CD4-positive, alpha-beta T cell treated with Interleukin-2 at 100 ng/mL for 4 hours (primary cell): ENCODE measurements at regions not wholly inside any gene's neighbourhood (a gene's known extent, or its start where the extent isn't known, plus 50 kb on each side); places are given as distances from the start of the nearest gene placed in this dataset.

Experiments used
- DNase-seq: peaks from one replicate; pipeline ENCODE4 v3.0.0-alpha.2; 2020; ENCODE audit warnings: low spot score

DNA sequence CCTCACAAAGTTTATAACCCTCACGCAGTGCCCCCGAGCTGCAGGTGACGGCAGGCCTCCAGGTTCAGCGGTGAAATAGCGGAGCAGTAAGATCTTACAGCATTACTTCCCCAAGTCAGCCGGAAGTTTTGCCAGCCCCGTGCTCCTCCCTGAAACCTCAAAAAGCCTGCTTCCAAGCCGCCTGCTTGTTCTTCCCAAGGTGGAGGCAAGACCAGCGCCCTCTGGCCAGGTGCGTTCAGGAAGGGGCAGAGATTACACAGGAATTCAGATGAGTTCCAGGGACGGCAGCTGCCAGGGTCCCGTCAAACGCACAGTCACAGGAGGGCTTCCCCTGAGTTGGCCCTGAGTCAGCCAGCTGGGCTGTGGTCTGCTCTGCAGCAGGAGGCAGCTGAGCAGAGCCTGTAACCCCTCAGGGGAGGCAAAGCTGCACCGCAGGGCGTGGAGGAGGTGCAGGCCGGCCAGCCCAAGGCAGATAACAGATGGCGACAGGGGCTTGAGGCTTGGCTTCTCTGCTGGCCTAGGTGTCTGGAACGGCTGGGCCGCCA, 124.1 kb upstream of the RPS6KA2 start:
- no peak for DNase-seq

DNA sequence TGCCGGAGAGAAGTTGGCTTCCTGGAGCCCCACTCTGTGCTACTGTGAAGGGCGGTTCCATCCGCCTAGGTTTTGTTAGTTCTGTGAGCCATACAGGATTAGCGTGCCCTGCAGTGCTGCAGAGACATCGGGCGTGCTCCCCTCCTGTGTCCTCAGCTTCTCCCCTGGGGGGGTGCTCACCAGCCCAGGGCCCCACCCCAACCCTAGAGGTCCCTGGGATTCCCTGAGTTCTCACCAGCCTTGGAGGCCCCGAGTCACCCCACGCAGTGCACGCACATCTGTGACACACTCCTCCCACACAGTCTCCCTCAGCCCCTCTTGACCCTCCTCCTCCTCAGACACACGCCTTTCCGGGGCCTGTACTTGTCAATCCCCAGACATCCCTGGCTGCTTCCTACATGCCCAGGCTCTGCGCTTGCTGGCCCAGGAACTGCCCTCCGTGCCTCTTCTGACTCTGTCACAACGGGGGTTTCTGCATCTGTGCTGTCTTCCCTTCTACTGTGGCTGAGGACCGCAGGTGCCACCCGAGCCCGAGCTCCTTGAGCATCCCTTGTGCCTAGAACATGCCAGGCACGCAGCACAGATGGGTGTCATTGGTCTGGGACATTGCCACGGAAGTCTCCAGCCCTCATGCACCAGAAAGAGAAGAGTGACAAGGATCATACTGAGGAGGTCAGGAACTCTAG, 123.2 kb upstream of the RPS6KA2 start:
- DNase-seq: no peak

DNA sequence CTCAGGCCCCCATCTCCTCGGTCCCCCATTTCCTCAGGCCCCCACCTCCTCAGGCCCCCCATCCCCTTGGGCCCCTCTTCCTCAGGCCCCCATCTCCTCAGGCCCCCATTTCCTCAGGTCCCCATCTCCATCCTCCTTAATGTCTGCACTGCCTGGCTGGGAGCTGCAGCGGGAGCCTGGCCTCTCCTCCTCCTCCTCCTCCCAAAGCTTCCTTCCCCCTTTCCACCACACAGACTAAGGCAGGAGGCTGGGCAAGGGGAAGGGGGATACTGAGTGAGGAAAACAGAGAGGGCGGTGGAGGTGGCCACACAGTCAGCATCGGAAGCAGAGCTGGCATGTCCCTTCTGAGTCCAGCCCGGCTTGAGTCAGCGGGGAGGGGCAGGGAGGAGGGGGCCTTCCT, 122.6 kb upstream of the RPS6KA2 start:
- no peak for DNase-seq

DNA sequence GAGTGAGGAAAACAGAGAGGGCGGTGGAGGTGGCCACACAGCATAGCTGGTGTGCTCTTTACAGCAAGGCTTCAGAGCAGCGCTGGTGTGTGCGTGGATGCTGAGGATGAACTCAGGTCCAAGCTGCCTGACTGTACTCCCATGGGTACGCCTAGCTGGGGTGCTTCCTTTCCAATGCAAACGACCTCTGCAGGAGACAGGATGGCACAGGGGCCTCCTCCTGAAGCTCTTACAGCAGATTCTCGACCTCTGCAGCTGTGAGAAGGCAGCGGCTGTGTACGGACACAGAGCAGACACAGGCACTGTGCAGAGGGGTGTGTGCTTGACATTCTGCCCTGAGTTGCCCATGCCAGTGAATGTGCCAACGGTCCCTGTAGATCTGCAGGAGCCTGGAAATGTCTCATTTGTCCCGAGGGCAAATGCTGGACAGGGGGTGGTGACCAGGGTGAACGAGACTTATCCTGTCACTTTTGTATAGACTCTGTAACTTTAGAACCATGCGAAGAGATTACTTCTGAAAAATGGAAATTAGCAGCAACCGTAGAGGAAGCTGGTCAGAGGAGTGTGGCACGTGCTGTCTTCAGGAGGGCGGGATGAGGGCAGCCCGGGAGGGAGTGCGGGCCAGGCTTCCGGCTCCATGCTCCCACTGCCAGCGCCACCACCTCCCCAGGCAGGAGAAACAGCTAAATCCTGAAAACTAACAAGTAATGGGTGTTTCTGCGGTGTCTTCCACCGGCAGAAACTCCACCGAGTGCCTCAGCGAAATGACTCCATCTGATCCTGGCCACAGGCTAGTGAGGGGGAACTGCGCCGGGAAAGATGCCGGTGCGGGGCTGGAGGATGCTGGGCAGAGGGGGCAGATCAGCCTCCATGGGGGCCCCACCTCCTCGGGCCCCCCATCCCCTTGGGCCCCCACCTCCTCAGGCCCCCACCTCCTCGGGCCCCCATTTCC, 120.9 kb upstream of the RPS6KA2 start:
- DNase-seq: no peak

DNA sequence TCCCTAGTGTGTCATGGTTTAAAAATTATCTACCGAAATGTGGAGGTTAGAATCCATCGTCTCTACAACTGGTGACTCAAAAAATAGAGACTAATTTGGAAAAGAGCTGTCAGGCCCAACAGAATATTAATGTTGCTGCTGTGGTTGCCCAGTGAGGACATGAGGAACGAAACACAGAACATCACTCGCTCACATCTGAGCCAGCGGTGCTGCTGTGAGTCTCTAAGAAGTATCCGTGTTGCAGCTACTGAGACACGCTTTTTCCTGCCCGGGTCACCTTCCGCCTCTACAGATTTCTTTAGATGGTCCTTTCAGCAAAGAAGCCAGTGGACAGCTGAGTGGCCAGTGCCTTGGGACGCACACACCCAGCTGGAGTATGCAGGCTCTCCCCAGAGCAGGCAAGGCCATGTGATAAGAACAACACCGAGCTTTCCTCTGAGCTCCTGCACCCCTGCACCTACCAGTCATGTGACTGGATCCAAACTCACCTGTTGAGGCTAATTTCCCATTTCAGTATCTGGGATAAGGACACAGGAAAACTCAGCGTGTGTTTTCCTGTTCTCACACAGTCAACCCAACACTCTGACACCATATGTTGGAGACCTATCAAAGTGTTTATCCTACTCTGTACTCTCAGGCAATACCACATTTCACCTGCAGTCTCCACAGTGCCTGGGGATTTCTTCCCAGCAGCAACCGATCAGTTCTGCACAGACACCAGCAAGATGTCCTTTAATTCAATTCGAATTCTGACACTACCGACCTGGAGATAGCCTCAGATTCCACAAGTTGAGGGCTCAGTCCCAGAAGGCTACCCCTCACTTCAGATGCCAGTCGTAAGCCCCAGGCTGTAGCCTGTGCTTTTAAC, 119.0 kb upstream of the RPS6KA2 start:
- no peak for DNase-seq

DNA sequence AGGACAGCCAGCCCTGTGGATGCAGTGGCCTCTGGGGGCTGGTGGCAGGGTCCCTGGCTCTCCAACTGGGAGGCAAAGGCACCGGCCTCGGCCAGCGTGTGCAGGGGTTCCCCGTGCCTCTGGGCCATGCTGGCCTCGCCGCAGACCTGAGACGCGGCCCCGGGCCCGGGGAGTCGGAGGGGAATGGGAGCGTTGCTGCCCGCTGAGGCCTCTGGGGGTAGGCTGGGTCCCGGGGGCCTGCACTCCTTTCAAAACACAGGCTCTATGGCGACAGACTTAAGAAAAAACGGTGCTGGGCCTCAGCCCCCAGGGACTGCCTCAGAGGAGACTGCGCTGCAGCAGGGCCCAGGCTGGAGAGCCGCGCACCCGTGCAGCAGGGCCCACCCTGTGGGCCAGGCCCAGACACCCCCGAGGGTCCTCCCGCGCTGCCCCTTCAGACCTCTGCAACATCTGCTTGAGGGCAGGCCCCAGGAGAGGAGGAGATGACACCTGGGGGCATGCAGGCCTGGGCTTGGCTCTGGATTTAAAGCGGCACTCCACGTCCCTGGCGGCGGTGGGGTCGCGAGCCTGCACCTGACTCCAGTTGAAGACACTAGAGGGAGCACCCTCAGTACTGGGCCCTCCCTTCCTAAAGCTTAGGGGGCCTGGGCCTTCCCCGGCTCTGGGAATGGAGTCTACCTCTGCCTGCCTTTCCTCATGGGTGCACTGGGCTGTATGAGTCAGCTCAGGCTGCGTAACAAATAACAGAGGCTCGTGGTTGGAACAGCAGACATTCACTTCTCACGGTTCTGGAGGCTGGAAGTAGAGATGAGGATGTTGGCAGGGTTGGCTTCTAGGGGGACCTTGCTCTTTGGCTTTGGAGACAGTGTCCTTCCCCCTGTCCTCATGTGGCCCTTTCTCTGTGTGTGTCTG, 117.4 kb upstream of the RPS6KA2 start:
- DNase-seq: no peak

DNA sequence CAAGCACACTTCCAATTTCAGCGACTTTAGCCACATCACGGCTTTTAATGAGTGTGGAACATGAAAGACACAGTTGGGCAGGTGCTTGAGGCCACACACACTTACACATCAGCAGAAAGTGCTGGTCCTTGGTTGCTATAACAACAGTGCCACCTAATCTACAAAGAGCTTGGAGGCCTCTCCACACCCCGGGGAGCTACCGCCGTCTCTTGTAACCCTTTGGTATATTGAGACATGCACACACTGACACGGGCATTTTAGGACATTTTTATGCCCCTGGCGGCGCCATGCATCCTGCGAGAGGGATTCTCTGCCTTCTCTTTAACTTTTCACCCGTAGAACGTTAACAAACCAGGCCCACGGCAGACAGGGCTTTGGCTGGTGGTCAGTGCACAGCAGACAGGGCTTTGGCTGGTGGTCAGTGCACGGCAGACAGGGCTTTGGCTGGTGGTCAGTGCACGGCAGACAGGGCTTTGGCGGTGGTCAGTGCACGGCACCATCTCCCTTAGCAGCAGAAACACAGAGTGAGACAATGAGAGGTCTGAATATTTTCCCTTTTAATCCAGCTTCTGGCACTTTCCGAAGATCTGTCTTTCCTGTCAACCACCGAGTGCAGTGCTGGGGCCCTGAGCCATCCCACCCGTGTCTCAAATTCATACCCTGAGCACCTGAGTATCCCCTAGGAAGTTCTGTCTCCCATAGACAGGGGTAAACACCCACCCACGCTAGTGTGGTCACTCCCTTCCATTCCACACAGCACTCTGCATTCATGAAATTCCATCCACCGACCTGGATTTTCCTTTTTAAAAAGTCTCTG, 116.6 kb upstream of the RPS6KA2 start:
- no peak for DNase-seq

DNA sequence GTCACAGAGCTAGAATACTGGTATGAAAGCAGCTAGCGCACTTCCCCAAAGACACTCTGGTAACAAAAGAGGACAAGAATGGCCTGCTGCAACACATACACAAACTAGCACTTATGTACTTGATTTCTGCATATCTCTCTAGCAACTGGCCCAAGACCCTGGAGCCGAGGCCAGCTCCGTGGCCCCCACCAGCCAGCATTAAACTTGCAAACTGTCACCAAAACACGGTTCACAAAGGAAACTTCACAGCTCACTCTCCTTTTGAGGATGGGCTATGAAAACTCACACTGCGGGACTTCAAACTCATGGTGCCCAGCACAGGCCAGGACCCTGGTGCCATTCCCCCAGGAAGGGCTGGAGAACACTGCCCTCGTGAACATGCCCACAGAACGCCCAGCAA, 115.9 kb upstream of the RPS6KA2 start:
- no peak for DNase-seq

DNA sequence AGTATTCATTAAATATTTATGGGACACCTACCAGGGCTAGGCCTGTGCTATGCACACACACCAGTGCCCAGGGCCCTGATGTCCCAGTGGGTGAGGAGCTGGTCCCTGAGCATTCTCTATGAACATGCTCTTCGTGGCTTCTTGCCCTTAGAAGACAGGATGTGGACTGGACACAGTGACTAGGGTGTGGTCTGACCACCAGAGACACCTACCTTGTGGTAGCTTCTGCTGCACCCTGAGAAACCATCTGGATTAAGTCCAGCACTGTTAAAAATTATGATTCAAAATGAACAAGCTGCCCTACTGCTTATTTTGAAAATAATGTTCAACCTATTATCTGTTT, 112.9 kb upstream of the RPS6KA2 start:
- DNase-seq: no peak

DNA sequence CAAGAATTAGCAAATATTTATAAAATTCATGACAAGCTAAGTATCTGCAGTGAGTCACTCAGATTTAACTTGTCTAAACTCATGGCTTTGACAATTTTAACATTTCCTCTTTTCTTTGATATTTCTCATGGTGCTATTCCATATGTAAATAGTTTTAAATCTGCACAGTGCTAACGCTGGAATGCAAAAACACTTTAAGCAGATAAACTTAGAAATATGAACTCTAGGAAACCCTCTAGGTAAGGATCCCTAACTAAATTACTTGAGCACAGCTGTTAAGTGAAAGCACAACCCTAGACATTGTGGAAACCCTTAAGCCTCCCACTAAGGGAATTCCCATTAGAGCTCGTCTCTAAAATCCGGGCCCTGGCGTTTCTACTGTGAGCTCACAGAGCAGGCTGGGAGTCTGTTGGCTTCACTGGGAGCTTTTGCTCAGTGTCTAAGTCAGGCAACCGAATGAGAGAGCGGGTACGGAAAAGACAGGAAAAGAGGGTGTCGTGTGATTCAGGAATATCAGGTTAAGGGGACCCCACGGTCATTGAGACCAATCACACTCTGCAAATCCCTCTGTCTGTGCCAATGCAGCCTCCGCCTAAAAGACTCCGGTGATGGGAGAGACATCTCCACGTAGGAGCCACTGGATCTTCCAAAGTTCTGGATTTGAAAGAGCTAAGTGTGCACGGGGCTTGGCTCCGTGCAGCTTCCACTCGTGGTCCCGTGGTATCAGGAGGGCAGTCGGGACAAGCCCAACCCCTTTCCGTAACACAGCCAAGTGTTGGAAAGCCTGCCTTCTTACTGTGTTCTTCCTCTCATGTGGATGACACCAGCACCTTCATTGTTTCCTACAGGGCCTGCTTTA, 112.3 kb upstream of the RPS6KA2 start:
- DNase-seq: no peak

DNA sequence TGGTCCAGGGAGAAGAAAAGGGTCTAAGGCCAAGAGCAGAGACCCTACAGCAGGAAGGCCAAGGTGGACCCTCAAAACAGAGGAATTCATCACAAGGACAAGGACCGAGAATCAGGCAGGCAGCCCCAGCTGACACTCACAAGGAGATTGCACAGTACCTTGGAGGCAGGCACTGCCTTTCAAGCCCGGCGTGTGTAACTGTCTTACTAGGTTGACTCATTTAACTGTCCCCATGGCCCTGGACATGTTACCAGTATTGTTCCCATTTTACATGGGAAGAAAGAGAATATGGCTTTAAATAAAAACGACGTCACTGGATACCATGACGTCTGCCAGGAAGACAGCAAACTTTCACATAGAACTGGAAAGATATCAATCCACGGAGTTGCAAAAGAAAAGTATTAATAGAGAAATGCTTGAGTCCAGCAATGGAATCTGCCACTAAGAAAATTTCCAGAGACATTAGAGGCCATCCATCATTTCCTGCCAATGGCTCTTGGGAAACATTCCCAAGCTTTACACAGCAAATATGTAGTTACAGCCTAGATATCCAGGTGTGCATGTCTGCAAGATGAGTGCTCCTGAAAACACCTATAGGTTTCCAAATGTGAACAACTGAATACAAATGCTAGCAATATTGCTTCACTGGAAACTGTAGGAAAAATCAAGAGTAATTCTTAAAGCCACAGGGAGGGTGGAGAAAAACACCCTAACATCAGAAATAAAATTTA, 111.5 kb upstream of the RPS6KA2 start:
- no peak for DNase-seq

DNA sequence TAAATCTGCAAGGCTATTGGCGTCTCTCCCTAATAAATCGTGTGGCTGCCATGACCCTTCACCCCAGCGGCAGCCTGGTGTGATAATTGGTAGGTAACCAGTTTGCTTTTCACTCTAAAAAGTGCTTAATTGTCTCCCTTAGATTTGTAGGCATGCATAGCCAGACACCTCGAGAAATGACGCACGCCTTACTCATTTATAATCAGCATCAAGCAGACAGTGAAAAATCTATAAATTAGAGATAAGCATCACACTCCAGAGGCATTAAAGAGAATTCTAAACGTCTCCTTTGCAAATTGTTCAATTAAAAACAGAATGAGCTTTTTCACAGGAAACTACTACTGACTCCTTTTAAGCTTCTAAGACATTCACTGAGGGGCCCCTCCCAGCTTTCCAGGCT, 110.2 kb upstream of the RPS6KA2 start:
- no peak for DNase-seq

DNA sequence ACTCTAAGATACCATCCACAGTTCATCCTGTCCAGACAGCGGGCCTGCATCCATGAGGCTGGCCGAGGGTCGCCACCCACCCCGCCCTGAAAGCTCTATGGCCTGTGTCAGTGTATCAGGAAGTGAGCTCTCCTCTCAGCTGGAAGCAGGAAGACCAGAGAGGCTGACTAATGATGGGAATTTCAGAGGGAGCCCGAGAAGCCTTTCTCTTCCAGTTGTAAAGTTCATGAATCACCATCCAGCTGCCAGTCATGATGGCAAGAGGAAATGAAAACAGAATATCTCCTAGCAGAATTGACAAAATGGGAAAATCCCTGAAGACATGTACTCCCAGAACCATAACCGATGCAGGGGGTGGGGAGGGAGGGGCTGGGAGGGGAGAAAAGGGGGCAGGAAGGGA, 109.6 kb upstream of the RPS6KA2 start:
- no peak for DNase-seq

DNA sequence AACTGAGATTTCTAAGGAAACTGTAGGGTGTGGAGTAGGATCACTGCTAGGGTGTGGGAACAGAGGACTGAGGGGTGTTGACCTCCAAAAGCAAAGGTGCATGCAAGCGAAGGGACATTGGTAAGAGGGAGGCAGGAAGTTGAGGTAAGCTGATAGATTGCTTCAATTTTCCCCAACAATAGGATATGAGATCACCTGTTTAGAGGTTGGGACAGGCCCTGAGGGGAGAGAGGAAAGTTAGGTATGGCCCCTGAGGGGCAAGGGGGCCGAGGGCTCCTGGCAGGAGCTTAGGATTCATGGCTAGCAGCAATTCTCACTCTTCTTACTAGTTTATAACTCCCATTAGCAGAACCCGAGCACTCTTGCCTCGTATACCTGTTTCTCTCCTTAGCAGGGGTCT, 106.8 kb upstream of the RPS6KA2 start:
- no peak for DNase-seq

DNA sequence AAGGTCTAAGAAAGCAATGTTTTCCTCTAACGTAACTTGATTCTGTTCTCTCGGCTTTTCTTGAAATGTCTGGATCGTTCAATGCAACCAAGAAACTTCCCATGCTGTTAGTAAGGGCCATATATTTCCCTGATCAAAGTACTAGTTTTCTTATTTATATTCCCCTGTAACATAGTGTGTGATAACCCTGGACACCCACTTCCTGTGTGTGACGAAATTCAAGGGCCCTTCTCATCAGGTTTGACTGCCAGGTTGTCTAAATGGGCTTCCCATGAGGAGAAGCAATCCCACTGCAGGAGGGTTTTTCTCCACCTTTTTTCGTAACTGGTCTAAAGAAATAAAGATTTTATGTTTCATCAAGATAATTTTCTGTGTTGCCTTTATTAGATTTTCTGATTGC, 102.6 kb upstream of the RPS6KA2 start:
- DNase-seq: no peak

DNA sequence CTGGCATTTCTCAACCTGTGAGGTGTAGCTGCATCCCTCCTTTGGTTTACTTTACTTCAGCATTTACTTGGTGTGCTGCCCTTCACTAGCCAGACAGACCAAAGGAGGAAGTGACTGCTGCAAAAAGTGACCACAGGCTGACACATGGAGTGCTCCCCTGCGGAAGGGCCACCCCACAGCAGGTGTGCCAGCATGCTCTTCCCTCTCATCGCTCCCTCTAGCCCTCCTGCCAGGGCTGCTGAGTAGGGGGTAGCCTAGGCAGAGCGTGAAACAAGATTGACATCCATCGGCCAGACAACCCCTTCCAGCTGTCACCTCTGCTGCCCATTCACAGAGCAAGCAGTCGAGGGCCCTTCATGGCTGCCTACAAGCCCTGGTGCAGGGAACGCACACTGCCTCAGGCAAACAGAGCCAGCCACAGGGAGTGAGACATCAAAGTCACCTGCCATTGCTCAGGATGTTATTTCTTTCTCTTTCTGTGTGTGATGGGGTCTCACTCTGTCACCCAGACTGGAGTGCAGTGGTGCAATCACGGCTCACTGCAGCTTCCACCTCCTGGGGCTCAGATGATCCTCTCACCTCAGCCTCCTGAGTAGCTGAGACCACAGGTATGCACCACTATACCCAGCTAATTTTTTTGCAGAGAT, 102.0 kb upstream of the RPS6KA2 start:
- DNase-seq: no peak

DNA sequence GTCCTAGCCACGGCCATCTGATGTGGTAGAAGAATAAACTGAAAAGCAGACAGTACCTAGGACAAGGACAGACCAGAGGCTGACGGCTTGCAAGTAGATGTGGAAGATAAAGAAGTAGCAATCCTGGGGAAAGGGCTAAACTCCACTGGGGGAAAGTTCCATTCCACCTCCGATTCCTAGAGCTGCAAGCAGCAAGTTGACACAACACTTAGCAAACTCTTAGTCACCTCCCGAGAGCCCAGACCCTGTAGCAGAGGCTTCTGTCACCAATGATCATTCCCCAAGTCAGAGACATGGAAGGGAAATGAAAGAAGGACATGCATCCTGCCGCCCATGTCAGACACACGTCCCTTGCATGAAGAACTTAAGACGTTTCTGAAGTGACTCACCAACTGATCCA, 99.2 kb upstream of the RPS6KA2 start:
- no peak for DNase-seq

DNA sequence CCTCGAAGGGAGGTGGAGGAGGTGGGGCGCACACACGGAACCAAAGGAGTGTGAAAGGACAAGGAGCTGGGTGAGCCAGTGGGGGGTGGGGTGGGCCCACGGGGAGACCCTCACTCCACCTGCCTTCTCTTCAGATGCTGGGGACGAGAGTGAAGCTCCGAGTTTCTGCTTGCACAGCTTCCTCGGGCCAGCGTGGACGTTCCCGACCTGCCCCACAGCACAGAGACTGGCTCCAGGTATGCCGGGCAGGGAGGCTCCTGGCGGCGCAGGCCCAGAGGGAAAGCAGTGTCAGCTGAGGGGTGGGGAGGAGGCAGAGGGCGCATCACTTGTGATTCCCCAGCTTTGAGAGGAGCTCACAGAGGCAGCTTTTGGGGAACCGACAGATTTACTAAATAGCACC, 98.5 kb upstream of the RPS6KA2 start:
- DNase-seq: no peak
